HG02884 (cell line): ENCODE measurements at regions not wholly inside any gene's neighbourhood (a gene's known extent, or its start where the extent isn't known, plus 50 kb on each side); places are given as distances from the start of the nearest gene placed in this dataset.

Source experiments
- ATAC-seq: cut with Tn5 transposase; IDR thresholded peaks from one replicate; pipeline ENCODE4 v1.9.1; 2021; ENCODE audit warnings: mild to moderate bottlenecking, moderate library complexity; ENCODE audit not compliant: unreplicated experiment

- no peak for ATAC-seq
These were observed 1363.2 kb upstream of the ACVR2A start for GRCh38 chr2:146481629-146482028.

- ATAC-seq: no peak
These were observed 1367.4 kb upstream of the ACVR2A start for GRCh38 chr2:146477383-146477782.

GRCh38 chr2:146468578-146468977 is 1376.3 kb upstream of the ACVR2A start:
- ATAC-seq: no peak

- no peak for ATAC-seq
These were observed 1377.4 kb upstream of the ACVR2A start for GRCh38 chr2:146467425-146467824.

GRCh38 chr2:146465460-146465859 is 1379.4 kb upstream of the ACVR2A start:
- no peak for ATAC-seq

- peak; percentile 81 for ATAC-seq
These were observed 1383.8 kb upstream of the ACVR2A start for GRCh38 chr2:146461068-146461467.

- no peak for ATAC-seq
These were observed 1386.2 kb upstream of the ACVR2A start for GRCh38 chr2:146458585-146458984.

GRCh38 chr2:146457221-146457620 is 1387.6 kb upstream of the ACVR2A start:
- no peak for ATAC-seq

- no peak for ATAC-seq
These were observed 1389.5 kb upstream of the ACVR2A start for GRCh38 chr2:146455325-146455724.

- peak; percentile 66 for ATAC-seq
These were observed 1392.9 kb upstream of the ACVR2A start for GRCh38 chr2:146451972-146452371.

- ATAC-seq: no peak
These were observed 1394.7 kb upstream of the ACVR2A start for GRCh38 chr2:146450131-146450530.

- no peak for ATAC-seq
These were observed 1399.8 kb upstream of the ACVR2A start for GRCh38 chr2:146444987-146445386.

- no peak for ATAC-seq
These were observed 1400.7 kb upstream of the ACVR2A start for GRCh38 chr2:146444085-146444484.

GRCh38 chr2:146438246-146438645 is 1406.6 kb upstream of the ACVR2A start:
- ATAC-seq: no peak

- no peak for ATAC-seq
These were observed 1407.1 kb upstream of the ACVR2A start for GRCh38 chr2:146437712-146438111.

- no peak for ATAC-seq
These were observed 1411.5 kb upstream of the ACVR2A start for GRCh38 chr2:146433116-146433875.

- no peak for ATAC-seq
These were observed 1415.5 kb upstream of the ACVR2A start for GRCh38 chr2:146429366-146429765.

- no peak for ATAC-seq
These were observed 1426.9 kb upstream of the ACVR2A start for GRCh38 chr2:146417942-146418341.

GRCh38 chr2:146415291-146415690 is 1429.5 kb upstream of the ACVR2A start:
- ATAC-seq: no peak

- ATAC-seq: no peak
These were observed 1430.4 kb upstream of the ACVR2A start for GRCh38 chr2:146414456-146414855.

- no peak for ATAC-seq
These were observed 1431.7 kb upstream of the ACVR2A start for GRCh38 chr2:146413086-146413610.

- no peak for ATAC-seq
These were observed 1432.2 kb upstream of the ACVR2A start for GRCh38 chr2:146412625-146413024.
